ENCODE measurements at regions not wholly inside any gene's neighbourhood (a gene's known extent, or its start where the extent isn't known, plus 50 kb on each side); places are given as distances from the start of the nearest gene placed in this dataset.

DNA sequence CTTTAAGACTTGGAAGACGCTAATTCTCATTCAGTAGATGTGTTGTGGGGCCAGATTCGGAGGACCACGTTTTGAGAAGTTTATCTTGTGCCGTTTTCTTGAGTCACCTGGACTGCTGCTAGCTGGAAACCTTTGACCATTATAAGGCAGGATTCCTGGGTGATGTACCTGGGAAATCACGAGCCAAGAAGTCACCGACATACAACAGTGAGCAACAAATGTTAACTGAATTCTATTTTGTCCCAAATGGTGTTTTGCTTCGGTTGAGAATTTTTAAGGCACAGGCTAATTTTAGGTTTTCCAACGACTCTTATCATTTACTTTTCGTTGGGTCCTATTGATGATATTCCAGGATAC, 93.4 kb upstream of the BTN3A2 start:
- Mint-ChIP-seq H3K4me1 (peaks cover 30 to 34% of the 10 kb centered on the region in 2 experiments), H3K36me3 (ENCODE audit: insufficient read depth in 1 of 3, low read depth in 3 of 3) (no peaks in the 10 kb centered on the region; a peak in 2 of 7 replicates), H3K9me3 (no peaks in the 10 kb centered on the region), H3K27me3 (ENCODE audit: low read depth) (peaks cover 3% of the 10 kb centered on the region; the same call in 1 of the 2 replicates), H3K27ac (peak overlapping the region in 2 of 3 experiments; percentile 98 to 99; a peak in 6 of 7 replicates), H3K4me3 (no peak overlapping the region)
- Histone ChIP-seq H3K18ac (ENCODE audit: insufficient read length, low read depth, low read length) (peak overlapping the region; percentile 88), H3K23me2 (ENCODE audit: insufficient read length, low read depth, low read length, poor library complexity, severe bottlenecking) (peaks cover 23% of the 10 kb centered on the region), H4K5ac (ENCODE audit: insufficient read length, low read depth, low read length) (no peak overlapping the region), H2BK5ac (ENCODE audit: insufficient read length, low read length) (no peak overlapping the region), H3K27ac (ENCODE audit: insufficient read length, low read depth, low read length) (peak overlapping the region; percentile 80), H2AK5ac (ENCODE audit: insufficient read length, low read length) (no peak overlapping the region), H3K9ac (ENCODE audit: extremely low read depth, insufficient read length, low read length) (peak overlapping the region; percentile 92), H3K4me1 (ENCODE audit: insufficient read depth, low read length) (peaks cover 3% of the 10 kb centered on the region; the same call in 1 of the 2 replicates), H2BK12ac (ENCODE audit: insufficient read length, low read depth, low read length) (no peak overlapping the region), H2BK15ac (ENCODE audit: low read depth, low read length) (no peak overlapping the region), H2BK120ac (ENCODE audit: low read depth, low read length, poor library complexity, severe bottlenecking) (peak overlapping the region; percentile 39), H3K27me3 (ENCODE audit: insufficient read depth, low read length) (no peaks in the 10 kb centered on the region), H3K56ac (ENCODE audit: insufficient read length, low read depth, low read length) (no peak overlapping the region), H3K4me2 (ENCODE audit: insufficient read depth, insufficient read length, low read length) (peak overlapping the region; percentile 92), H3K79me1 (ENCODE audit: insufficient read depth, low read depth, low read length, poor library complexity, severe bottlenecking) (no peaks in the 10 kb centered on the region), H2AFZ (ENCODE audit: low read length) (no peak overlapping the region), H3K23ac (ENCODE audit: insufficient read length, low read depth, low read length) (no peak overlapping the region), H3K4ac (ENCODE audit: low read depth, low read length) (no peak overlapping the region; the same call in 1 of the 2 replicates), H4K8ac (replicated peaks; ENCODE audit: insufficient read length, low read depth, low read length) (no peak overlapping the region), H3K14ac (ENCODE audit: insufficient read depth, low read length) (peak overlapping the region; percentile 81; the same call in 1 of the 2 replicates), H3K9me3 (ENCODE audit: control insufficient read depth, low read depth, low read length) (no peaks in the 10 kb centered on the region), H4K91ac (ENCODE audit: insufficient read length, low read depth, low read length) (no peak overlapping the region), H2BK20ac (ENCODE audit: low read depth, low read length, poor library complexity, severe bottlenecking) (no peak overlapping the region), H4K20me1 (ENCODE audit: control insufficient read depth, insufficient read depth, insufficient read length) (no peaks in the 10 kb centered on the region), H3T11ph (ENCODE audit: low read length) (no peak overlapping the region), H3K79me2 (ENCODE audit: insufficient read depth, low read length) (no peaks in the 10 kb centered on the region; the same call in 1 of the 2 replicates)
- no CpG with 5 or more reads among the region's 9 CpGs for WGBS (ENCODE audit: extremely low coverage, insufficient read length, low lambda C conversion rate)
- no peak for TF ChIP-seq CTCF (conservative IDR thresholded peaks at IDR 0.05)
- no peak for DNase-seq

Data from H9 (cell line).